ENCODE measurements at regions not wholly inside any gene's neighbourhood (a gene's known extent, or its start where the extent isn't known, plus 50 kb on each side); places are given as distances from the start of the nearest gene placed in this dataset.
A peak's percentile ranks its signal among the peaks of the same experiment; 100 is the strongest.

GRCh38 chr9:28203036-28203435 lies 629.8 kb upstream of the C9orf72 start:
- no peaks in the 10 kb centered on the region for H3K36me3 ChIP-seq
- no peaks in the 10 kb centered on the region for H3K27me3 ChIP-seq
- no peaks in the 10 kb centered on the region for H3K9me3 ChIP-seq
- WGBS (ENCODE audit: insufficient coverage, low coverage, low lambda C conversion rate, missing lambda C conversion rate) = 52% methylated on average over 1 of the region's 1 CpG
- TF ChIP-seq POLR2A (IDR thresholded peaks at IDR 0.05) = no peak
- H3K4me3 ChIP-seq = no peak overlapping the region
- no peak overlapping the region for H3K27ac ChIP-seq
- intact Hi-C loops (cut with DNase I) = no loop called here
- ATAC-seq = no peak
- H3K4me1 ChIP-seq = no peaks in the 10 kb centered on the region
- DNase-seq = no peak

- no peaks in the 10 kb centered on the region for H3K36me3 ChIP-seq
- peaks cover 0 to 3% (median 0%) of the 10 kb centered on the region in 4 donors for H3K9me3 ChIP-seq
- TF ChIP-seq CTCF (IDR thresholded peaks at IDR 0.05) (no peak), POLR2A (IDR thresholded peaks at IDR 0.05) (no peak)
- intact Hi-C loops (cut with DNase I) = no loop called here
- no peak for DNase-seq
- no peak overlapping the region for H3K4me3 ChIP-seq
- no peak overlapping the region for H3K27ac ChIP-seq
- no peaks in the 10 kb centered on the region for H3K27me3 ChIP-seq
- no peak for ATAC-seq
- no peaks in the 10 kb centered on the region for H3K4me1 ChIP-seq
These were observed 633.0 kb upstream of the C9orf72 start for GRCh38 chr9:28206280-28206679.

- no peaks in the 10 kb centered on the region for H3K4me1 ChIP-seq
- no peak overlapping the region for H3K27ac ChIP-seq
- DNase-seq = no peak
- H3K36me3 ChIP-seq = no peaks in the 10 kb centered on the region
- TF ChIP-seq POLR2A (IDR thresholded peaks at IDR 0.05) = no peak
- TF ChIP-seq CTCF (IDR thresholded peaks at IDR 0.05) = no peak
- H3K4me3 ChIP-seq = no peak overlapping the region
- 17% methylated on average over 1 of the region's 1 CpG for WGBS (ENCODE audit: insufficient coverage, low coverage, low lambda C conversion rate, missing lambda C conversion rate)
- ATAC-seq = no peak
- intact Hi-C loops (cut with DNase I) = no loop called here
- peaks cover 0 to 3% (median 0%) of the 10 kb centered on the region in 4 donors for H3K9me3 ChIP-seq
- no peaks in the 10 kb centered on the region for H3K27me3 ChIP-seq
These were observed 634.4 kb upstream of the C9orf72 start for GRCh38 chr9:28207657-28208056.

- DNase-seq (no peak), ATAC-seq (no peak)
- intact Hi-C loops (cut with DNase I) = no loop called here
- Histone ChIP-seq H3K36me3 (no peaks in the 10 kb centered on the region), H3K4me3 (no peak overlapping the region), H3K4me1 (no peaks in the 10 kb centered on the region), H3K27me3 (no peaks in the 10 kb centered on the region), H3K9me3 (peaks cover 0 to 3% (median 0%) of the 10 kb centered on the region in 4 donors), H3K27ac (no peak overlapping the region)
- WGBS (ENCODE audit: insufficient coverage, low coverage, low lambda C conversion rate, missing lambda C conversion rate) = 53% methylated on average over 3 of the region's 3 CpGs
- TF ChIP-seq CTCF (IDR thresholded peaks at IDR 0.05) = no peak
- TF ChIP-seq POLR2A (IDR thresholded peaks at IDR 0.05) = no peak
These were observed 635.8 kb upstream of the C9orf72 start for GRCh38 chr9:28209130-28209529.

GRCh38 chr9:28212979-28213378 lies 639.7 kb upstream of the C9orf72 start:
- no peak for DNase-seq

More at GRCh38 chr9:28212979-28213378, 639.7 kb upstream of the C9orf72 start:
- intact Hi-C loops (cut with DNase I) = no loop called here
- Histone ChIP-seq H3K36me3 (no peaks in the 10 kb centered on the region), H3K9me3 (peaks cover 0 to 3% (median 0%) of the 10 kb centered on the region in 4 donors), H3K27me3 (no peaks in the 10 kb centered on the region), H3K27ac (no peak overlapping the region), H3K4me1 (no peaks in the 10 kb centered on the region), H3K4me3 (no peak overlapping the region)
- TF ChIP-seq POLR2A (IDR thresholded peaks at IDR 0.05) (no peak), CTCF (IDR thresholded peaks at IDR 0.05) (no peak)
- peak in 2 of 4 donors; percentile 38 to 66 for ATAC-seq

Measured in right lobe of liver (tissue), 6 donors.